Esophagus squamous epithelium (tissue), 5 donors: ENCODE measurements at regions not wholly inside any gene's neighbourhood (a gene's known extent, or its start where the extent isn't known, plus 50 kb on each side); places are given as distances from the start of the nearest gene placed in this dataset.

Experiments
- DNase-seq: peaks from one replicate; lab custom pipeline; 2025; lab: John Stamatoyannopoulos, UW
- H3K27ac ChIP-seq, 4 donors: fragments of 200-600 bp; sonication (generic); one replicate each; pipeline ENCODE4 v1.5.1; 2016 to 2019; ENCODE audit warnings: mild to moderate bottlenecking in 1 of 4
- H3K27me3 ChIP-seq, 4 donors: fragments of 200-600 bp; sonication (generic); 1 replicate in 3 of 4; 2 replicates in 1 of 4; pipeline versions ENCODE4 v1.5.1 to v1.6.0; 2017 to 2021; ENCODE audit warnings: antibody characterized with exemption in 1 of 4
- H3K36me3 ChIP-seq, 3 donors: fragments of 200-600 bp; sonication (generic); one replicate each; pipeline ENCODE4 v1.5.1; 2016 to 2019
- H3K4me1 ChIP-seq, 3 donors: fragments of 200-600 bp; sonication (generic); one replicate each; pipeline ENCODE4 v1.5.1; 2017 to 2019
- H3K4me3 ChIP-seq, 4 donors: fragments of 200-600 bp; sonication (generic); 1 replicate in 3 of 4; 2 replicates in 1 of 4; pipeline ENCODE4 v1.5.1; 2016 to 2019; ENCODE audit warnings: mild to moderate bottlenecking in 2 of 4, moderate library complexity in 1 of 4
- H3K9me3 ChIP-seq, 3 donors: fragments of 200-600 bp; sonication (generic); one replicate each; pipeline ENCODE4 v1.5.1; 2016 to 2019
- POLR2A ChIP-seq, 4 donors: fragments of 450-650 bp; IDR thresholded peaks; one replicate each; pipeline ENCODE4 v1.6.1; 2017; ENCODE audit warnings: antibody characterized with exemption in 4 of 4, mild to moderate bottlenecking in 4 of 4, moderate library complexity in 3 of 4
- WGBS, 2 donors: methylation state at CpG; one replicate each; pipeline ENCODE4 v1.1.5; 2018; 5-methylcytosine and 5-hydroxymethylcytosine counted together
- intact Hi-C: fragments of 100-400 bp; cut with DNase I; formaldehyde crosslinking; loops from one replicate; pipeline ENCODE4 v1.15.0; 2022
- TF ChIP-seq, protein P1 (sequence below), 6 experiments: fragments of 450-650 bp in 4 of 6; fragments of 200-600 bp in 2 of 6; sonication (generic) in 2 of 6; IDR thresholded peaks; one replicate each; pipeline ENCODE4 v1.5.1; 2016 to 2019; ENCODE audit warnings: antibody characterized with exemption in 6 of 6, mild to moderate bottlenecking in 4 of 6, moderate library complexity in 4 of 6
- donor health status: DM: yes; HTN: yes; CAD: no.

- no peak for DNase-seq
- Histone ChIP-seq H3K36me3 (no peaks in the 10 kb centered on the region), H3K4me1 (peaks cover 3 to 8% (median 5%) of the 10 kb centered on the region in 3 donors), H3K27me3 (peaks cover 0 to 53% (median 0%) of the 10 kb centered on the region in 4 donors), H3K4me3 (no peak overlapping the region), H3K9me3 (no peaks in the 10 kb centered on the region), H3K27ac (no peak overlapping the region)
- 66 to 81% methylated on average over 5 of the region's 5 CpGs for WGBS, 2 donors
- no peak for TF ChIP-seq POLR2A (IDR thresholded peaks at IDR 0.05)
- TF ChIP-seq, protein P1, sequence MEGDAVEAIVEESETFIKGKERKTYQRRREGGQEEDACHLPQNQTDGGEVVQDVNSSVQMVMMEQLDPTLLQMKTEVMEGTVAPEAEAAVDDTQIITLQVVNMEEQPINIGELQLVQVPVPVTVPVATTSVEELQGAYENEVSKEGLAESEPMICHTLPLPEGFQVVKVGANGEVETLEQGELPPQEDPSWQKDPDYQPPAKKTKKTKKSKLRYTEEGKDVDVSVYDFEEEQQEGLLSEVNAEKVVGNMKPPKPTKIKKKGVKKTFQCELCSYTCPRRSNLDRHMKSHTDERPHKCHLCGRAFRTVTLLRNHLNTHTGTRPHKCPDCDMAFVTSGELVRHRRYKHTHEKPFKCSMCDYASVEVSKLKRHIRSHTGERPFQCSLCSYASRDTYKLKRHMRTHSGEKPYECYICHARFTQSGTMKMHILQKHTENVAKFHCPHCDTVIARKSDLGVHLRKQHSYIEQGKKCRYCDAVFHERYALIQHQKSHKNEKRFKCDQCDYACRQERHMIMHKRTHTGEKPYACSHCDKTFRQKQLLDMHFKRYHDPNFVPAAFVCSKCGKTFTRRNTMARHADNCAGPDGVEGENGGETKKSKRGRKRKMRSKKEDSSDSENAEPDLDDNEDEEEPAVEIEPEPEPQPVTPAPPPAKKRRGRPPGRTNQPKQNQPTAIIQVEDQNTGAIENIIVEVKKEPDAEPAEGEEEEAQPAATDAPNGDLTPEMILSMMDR (IDR thresholded peaks at IDR 0.05) = no peak
- intact Hi-C loops = no loop called here
Observed at GRCh38 chr5:133688391-133688790, 76.0 kb upstream of the FSTL4 start.

DNA sequence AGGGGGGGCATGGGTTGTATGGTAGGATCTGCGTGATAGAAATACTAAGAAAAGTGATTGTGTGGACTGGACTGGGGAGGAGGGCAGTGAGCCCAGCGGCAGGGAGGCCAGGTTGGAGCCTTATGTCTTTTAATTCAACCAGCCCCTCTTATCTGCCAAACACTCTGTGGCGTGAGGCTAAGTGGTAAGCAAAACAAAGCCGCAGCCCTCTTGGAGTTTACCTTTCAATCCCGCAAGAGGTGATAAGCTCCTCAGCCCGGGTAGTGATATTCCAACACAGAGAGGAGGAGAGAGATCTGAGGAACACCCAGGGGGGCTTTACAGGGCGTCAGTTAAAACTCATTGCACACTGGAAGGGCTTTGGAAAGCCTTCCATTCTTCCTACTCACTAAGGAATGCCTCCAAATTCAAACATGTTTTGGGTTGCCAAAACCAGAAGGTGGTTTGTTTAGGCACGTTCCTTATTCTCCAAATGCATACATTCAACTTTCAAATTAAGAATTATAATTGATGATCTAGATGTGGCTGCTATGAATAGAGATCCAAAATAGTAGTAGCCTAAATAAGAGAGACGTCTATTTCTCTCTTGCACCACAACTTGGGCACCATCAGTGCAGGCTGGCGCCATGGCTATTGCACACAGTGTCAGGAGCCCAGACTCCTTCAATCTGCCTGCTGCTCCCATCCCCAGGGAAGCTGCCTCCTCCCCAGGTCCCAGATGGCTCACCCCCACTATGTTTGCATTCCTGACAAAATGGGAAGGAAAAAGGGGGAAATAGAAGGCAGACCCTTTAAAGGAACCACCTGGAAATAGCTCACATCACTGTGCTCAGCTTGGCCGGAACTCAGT, 75.1 kb upstream of the FSTL4 start:
- Histone ChIP-seq H3K27ac (no peak overlapping the region), H3K27me3 (peaks cover 0 to 53% (median 0%) of the 10 kb centered on the region in 4 donors), H3K9me3 (no peaks in the 10 kb centered on the region), H3K4me1 (peaks cover 3 to 8% (median 5%) of the 10 kb centered on the region in 3 donors), H3K36me3 (no peaks in the 10 kb centered on the region), H3K4me3 (no peak overlapping the region)
- no peak for TF ChIP-seq POLR2A (IDR thresholded peaks at IDR 0.05)
- TF ChIP-seq, protein P1 (IDR thresholded peaks at IDR 0.05) = no peak
- DNase-seq = no peak
- 30 to 47% methylated on average over 10 to 11 of the region's 11 CpGs for WGBS, 2 donors
- intact Hi-C loops = no loop called here

DNA sequence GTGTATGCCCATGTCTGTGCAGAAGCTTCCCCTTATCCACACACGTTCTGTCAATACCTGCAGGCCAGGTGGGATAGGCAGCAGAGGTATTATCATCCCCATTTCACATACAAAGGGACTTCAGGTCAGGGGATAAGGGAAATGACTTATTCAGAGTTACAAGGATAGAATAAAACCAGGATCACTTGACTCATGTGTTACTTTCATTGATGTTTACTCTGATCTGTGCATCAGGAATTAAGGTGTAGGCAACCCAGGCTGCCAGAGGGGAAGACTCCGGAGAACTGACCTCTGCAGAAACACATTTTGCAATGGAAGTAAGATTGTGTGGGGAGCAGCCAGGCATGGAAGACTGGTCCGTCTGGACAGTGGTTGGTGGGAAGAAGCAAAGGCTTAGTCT, 74.2 kb upstream of the FSTL4 start:
- no peak overlapping the region for H3K4me3 ChIP-seq
- H3K27ac ChIP-seq = no peak overlapping the region
- no peaks in the 10 kb centered on the region for H3K36me3 ChIP-seq
- H3K4me1 ChIP-seq = peaks cover 3 to 8% (median 5%) of the 10 kb centered on the region in 3 donors
- TF ChIP-seq, protein P1 (IDR thresholded peaks at IDR 0.05) = no peak
- no peak for TF ChIP-seq POLR2A (IDR thresholded peaks at IDR 0.05)
- no peaks in the 10 kb centered on the region for H3K9me3 ChIP-seq
- DNase-seq = no peak
- H3K27me3 ChIP-seq = peaks cover 0 to 53% (median 0%) of the 10 kb centered on the region in 4 donors
- intact Hi-C loops = no loop called here
- 45 to 63% methylated on average over 3 of the region's 3 CpGs for WGBS, 2 donors

- Histone ChIP-seq H3K9me3 (no peaks in the 10 kb centered on the region), H3K27me3 (peaks cover 0 to 46% (median 0%) of the 10 kb centered on the region in 4 donors), H3K4me1 (peaks cover 3 to 8% (median 5%) of the 10 kb centered on the region in 3 donors), H3K36me3 (no peaks in the 10 kb centered on the region), H3K4me3 (no peak overlapping the region), H3K27ac (no peak overlapping the region)
- no peak for DNase-seq
- 60 to 69% methylated on average over 7 to 8 of the region's 8 CpGs for WGBS, 2 donors
- intact Hi-C loops = no loop called here
- TF ChIP-seq POLR2A (IDR thresholded peaks at IDR 0.05) = no peak
- TF ChIP-seq, protein P1 (IDR thresholded peaks at IDR 0.05) = no peak
Observed at GRCh38 chr5:133685402-133686018, 73.2 kb upstream of the FSTL4 start.
